ENCODE measurements at regions not wholly inside any gene's neighbourhood (a gene's known extent, or its start where the extent isn't known, plus 50 kb on each side); places are given as distances from the start of the nearest gene placed in this dataset.

DNA sequence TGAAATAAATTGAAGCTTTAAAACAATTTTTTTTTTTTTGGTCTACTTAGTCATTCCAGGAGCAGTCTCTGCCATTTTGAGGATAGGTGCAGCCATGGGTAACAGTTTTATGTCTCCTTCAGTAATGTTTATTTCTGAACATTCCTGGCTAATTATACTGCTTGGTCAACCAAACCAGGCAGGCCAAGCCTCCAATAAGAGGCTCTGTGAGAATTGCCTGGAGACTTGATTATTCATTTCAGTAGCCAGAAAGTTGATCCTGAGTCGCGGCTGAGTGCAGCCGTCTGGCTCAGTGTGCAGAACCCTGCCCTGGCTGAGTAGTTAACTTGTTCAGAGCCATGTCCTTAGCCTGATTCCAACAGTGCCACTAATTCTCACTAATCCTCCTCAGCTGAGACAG lies 364.0 kb upstream of the FAT3 start:
- Mint-ChIP-seq H3K4me1 (peaks cover 4% of the 10 kb centered on the region), H3K9me3 (peaks cover 7% of the 10 kb centered on the region), H3K27me3 (ENCODE audit: low read depth) (no peaks in the 10 kb centered on the region), H3K27ac (peak overlapping the region; percentile 78 to 89 (median 79)), H3K36me3 (ENCODE audit: low read depth) (no peaks in the 10 kb centered on the region), H3K4me3 (no peak overlapping the region)
- no peak for TF ChIP-seq CTCF (IDR thresholded peaks at IDR 0.05; ENCODE audit: unreplicated experiment in 3 of 3)

GRCh38 chr11:91859666-91860065 lies 365.0 kb upstream of the FAT3 start:
- Mint-ChIP-seq H3K27ac (peak overlapping the region; percentile 78 to 89 (median 79)), H3K9me3 (peaks cover 7% of the 10 kb centered on the region), H3K27me3 (ENCODE audit: low read depth) (no peaks in the 10 kb centered on the region), H3K4me1 (no peaks in the 10 kb centered on the region), H3K36me3 (ENCODE audit: low read depth) (no peaks in the 10 kb centered on the region), H3K4me3 (no peak overlapping the region)
- no peak for TF ChIP-seq CTCF (IDR thresholded peaks at IDR 0.05; ENCODE audit: unreplicated experiment in 3 of 3)

DNA sequence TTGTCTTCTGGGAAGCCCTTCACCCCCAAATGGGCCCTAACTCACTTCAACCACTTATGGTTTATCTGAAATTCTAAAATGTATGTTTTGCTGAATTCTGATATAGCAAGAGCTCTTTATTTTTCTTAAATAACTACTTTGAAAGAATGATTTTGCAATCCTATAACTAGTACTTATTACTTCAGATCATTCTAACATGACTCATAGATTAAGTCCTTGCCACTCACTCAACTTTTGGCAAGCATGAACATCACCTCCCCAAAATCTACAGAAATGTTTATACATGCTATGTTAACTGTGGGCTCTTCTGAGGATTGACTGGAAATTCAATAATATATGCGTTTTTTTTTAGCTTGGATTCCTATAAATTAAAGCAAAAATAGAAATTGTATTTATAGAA lies 367.4 kb upstream of the FAT3 start:
- H3K4me3 Mint-ChIP-seq = no peak overlapping the region

DNA sequence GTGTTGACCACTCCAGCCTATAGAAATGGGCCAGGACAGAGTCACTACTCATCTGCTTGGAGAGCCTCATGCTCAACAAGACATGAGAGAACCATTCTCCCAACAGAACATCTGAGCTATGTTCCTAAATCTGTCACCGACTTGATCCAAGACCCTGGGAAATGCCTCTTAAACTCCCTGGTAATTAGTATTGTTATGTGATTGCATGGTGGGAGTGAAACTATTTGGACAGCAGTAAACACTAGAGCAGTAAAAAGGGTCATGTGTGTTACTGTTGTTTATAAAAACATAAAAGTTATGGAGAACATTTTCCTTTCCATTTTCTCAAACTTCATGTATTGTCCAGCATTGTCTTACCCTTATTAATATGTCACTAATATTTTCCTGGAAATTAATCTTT lies 369.8 kb upstream of the FAT3 start:
- Mint-ChIP-seq H3K9me3 (no peaks in the 10 kb centered on the region), H3K4me1 (peaks cover 9% of the 10 kb centered on the region), H3K27me3 (ENCODE audit: low read depth) (no peaks in the 10 kb centered on the region), H3K27ac (no peak overlapping the region), H3K36me3 (ENCODE audit: low read depth) (no peaks in the 10 kb centered on the region), H3K4me3 (no peak overlapping the region)
- TF ChIP-seq CTCF (IDR thresholded peaks at IDR 0.05; ENCODE audit: unreplicated experiment in 3 of 3) = no peak

More for the DNA sequence above, 367.4 kb upstream of the FAT3 start:
- Mint-ChIP-seq H3K27ac (no peak overlapping the region), H3K36me3 (ENCODE audit: low read depth) (no peaks in the 10 kb centered on the region), H3K9me3 (peaks cover 6% of the 10 kb centered on the region), H3K4me1 (peaks cover 4% of the 10 kb centered on the region), H3K27me3 (ENCODE audit: low read depth) (no peaks in the 10 kb centered on the region)
- no peak for TF ChIP-seq CTCF (IDR thresholded peaks at IDR 0.05; ENCODE audit: unreplicated experiment in 3 of 3)

DNA sequence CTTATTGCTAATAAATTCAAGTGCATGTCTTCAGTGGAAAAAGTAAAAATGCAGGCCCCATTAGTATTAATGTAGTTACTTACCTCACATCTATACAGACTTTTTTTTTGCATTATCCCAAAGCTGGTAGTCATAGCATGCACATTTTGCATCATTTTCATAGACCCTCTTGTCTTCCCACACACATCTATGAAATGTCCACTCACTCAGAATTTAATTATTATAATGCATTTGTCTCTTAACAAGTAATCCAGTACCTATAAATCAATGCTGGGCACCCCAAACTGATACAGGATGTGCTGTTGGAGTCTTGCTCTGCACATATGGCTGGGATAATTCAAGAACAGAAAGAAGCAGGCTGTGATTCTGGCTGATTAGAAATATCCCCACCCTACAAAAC lies 370.4 kb upstream of the FAT3 start:
- H3K4me1 Mint-ChIP-seq = peaks cover 9% of the 10 kb centered on the region
- no peak for TF ChIP-seq CTCF (IDR thresholded peaks at IDR 0.05; ENCODE audit: unreplicated experiment in 3 of 3)
- H3K9me3 Mint-ChIP-seq = no peaks in the 10 kb centered on the region
- H3K36me3 Mint-ChIP-seq (ENCODE audit: low read depth) = no peaks in the 10 kb centered on the region
- peaks cover 5% of the 10 kb centered on the region for H3K27me3 Mint-ChIP-seq (ENCODE audit: low read depth)
- no peak overlapping the region for H3K27ac Mint-ChIP-seq
- H3K4me3 Mint-ChIP-seq = no peak overlapping the region

- H3K4me1 Mint-ChIP-seq = peaks cover 9% of the 10 kb centered on the region
- no peak for TF ChIP-seq CTCF (IDR thresholded peaks at IDR 0.05; ENCODE audit: unreplicated experiment in 3 of 3)
- no peaks in the 10 kb centered on the region for H3K9me3 Mint-ChIP-seq
- peaks cover 5% of the 10 kb centered on the region for H3K27me3 Mint-ChIP-seq (ENCODE audit: low read depth)
- H3K36me3 Mint-ChIP-seq (ENCODE audit: low read depth) = no peaks in the 10 kb centered on the region
- H3K4me3 Mint-ChIP-seq = no peak overlapping the region
- no peak overlapping the region for H3K27ac Mint-ChIP-seq
Observed at GRCh38 chr11:91851908-91852307, 372.7 kb upstream of the FAT3 start.

Data from nephron (organoid).